Left ventricle myocardium inferior (tissue), 1 donor: ENCODE measurements at regions not wholly inside any gene's neighbourhood (a gene's known extent, or its start where the extent isn't known, plus 50 kb on each side); places are given as distances from the start of the nearest gene placed in this dataset.

ENCODE experiments used
- DNase-seq: peaks from one replicate; pipeline ENCODE4 v3.0.0-alpha.2; 2020
- H3K27ac ChIP-seq: fragments of 200-600 bp; replicated peaks from 2 replicates; pipeline ENCODE4 v1.8.0; 2021
- H3K27me3 ChIP-seq: fragments of 200-600 bp; 2 replicates; pipeline ENCODE4 v1.8.0; 2021; ENCODE audit warnings: low read depth
- H3K36me3 ChIP-seq: fragments of 200-600 bp; 2 replicates; pipeline ENCODE4 v1.8.0; 2021
- H3K4me1 ChIP-seq: fragments of 200-600 bp; 2 replicates; pipeline ENCODE4 v1.8.0; 2021
- H3K4me3 ChIP-seq: fragments of 200-600 bp; 2 replicates; pipeline ENCODE4 v1.8.0; 2021; ENCODE audit warnings: mild to moderate bottlenecking, moderate library complexity
- H3K9me3 ChIP-seq: fragments of 200-600 bp; replicated peaks from 2 replicates; pipeline ENCODE4 v1.8.0; 2021
- CTCF ChIP-seq: fragments of 200-600 bp; IDR thresholded peaks from 2 replicates; pipeline ENCODE4 v1.8.0; 2021; ENCODE audit warnings: antibody characterized with exemption, mild to moderate bottlenecking, borderline replicate concordance
- intact Hi-C: fragments of 100-400 bp; cut with micrococcal nuclease; formaldehyde crosslinking; loops from one replicate; pipeline ENCODE4 v1.11.0; 2022
- donor health status: DM: no; HTN: yes; CAD: no; lungs with severe emphysema.

DNA sequence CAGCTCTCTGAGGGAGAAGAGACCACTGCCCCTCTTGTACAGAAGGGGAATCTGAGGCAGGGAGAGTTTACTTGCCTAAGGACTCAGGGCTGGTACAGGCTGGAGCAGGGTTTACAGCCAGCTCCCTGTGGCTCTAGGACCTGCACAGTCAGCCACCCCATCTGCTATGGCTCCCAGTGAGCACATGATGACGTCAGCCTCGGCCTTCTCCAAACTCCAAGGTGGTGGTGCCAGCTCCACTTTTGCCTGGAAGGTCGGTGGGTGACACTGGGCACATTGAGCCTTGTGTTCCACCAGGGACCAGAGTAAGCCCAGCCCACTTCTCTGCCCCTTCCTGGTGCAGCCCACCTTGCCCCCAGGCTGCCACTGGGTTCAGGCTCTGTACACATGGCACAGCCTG is 202.2 kb downstream of the ENGASE start:
- no peak overlapping the region for H3K4me3 ChIP-seq
- no peak overlapping the region for H3K27ac ChIP-seq
- intact Hi-C loops: no loop called here
- peaks cover 93% of the 10 kb centered on the region for H3K27me3 ChIP-seq
- H3K4me1 ChIP-seq: no peaks in the 10 kb centered on the region
- no peaks in the 10 kb centered on the region for H3K9me3 ChIP-seq
- DNase-seq: no peak
- no peaks in the 10 kb centered on the region for H3K36me3 ChIP-seq
- no peak for TF ChIP-seq CTCF

DNA sequence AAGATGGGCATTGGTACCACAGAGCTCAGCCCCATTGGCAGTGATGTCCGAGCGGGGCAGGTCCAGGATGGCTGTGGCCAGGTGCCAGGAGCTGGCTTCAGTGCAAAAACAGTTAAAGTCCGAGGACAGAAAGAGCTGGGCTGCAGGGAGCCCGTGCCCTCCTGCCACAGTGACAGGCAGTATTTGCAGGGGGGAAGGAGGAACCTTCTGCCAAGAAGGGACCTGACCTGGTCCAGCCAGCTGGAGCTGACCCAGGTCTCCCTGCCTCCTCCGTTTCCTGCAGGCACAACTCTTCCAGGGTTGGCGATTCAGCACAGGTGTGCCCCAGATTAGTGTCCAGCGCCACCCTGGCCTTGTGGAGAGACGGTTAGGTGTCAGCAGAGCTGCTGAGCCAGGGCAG is 199.0 kb downstream of the ENGASE start:
- DNase-seq: no peak
- Histone ChIP-seq H3K9me3 (no peaks in the 10 kb centered on the region), H3K27me3 (peaks cover 95% of the 10 kb centered on the region), H3K4me1 (no peaks in the 10 kb centered on the region), H3K27ac (no peak overlapping the region), H3K4me3 (no peak overlapping the region), H3K36me3 (no peaks in the 10 kb centered on the region)
- TF ChIP-seq CTCF: no peak
- intact Hi-C loops: no loop called here

GRCh38 chr17:79272666-79273219 is 198.1 kb downstream of the ENGASE start:
- Histone ChIP-seq H3K36me3 (no peaks in the 10 kb centered on the region), H3K9me3 (no peaks in the 10 kb centered on the region), H3K27me3 (peaks cover 95% of the 10 kb centered on the region), H3K4me3 (no peak overlapping the region), H3K27ac (no peak overlapping the region), H3K4me1 (no peaks in the 10 kb centered on the region)
- no peak for TF ChIP-seq CTCF
- intact Hi-C loops: no loop called here
- no peak for DNase-seq

DNA sequence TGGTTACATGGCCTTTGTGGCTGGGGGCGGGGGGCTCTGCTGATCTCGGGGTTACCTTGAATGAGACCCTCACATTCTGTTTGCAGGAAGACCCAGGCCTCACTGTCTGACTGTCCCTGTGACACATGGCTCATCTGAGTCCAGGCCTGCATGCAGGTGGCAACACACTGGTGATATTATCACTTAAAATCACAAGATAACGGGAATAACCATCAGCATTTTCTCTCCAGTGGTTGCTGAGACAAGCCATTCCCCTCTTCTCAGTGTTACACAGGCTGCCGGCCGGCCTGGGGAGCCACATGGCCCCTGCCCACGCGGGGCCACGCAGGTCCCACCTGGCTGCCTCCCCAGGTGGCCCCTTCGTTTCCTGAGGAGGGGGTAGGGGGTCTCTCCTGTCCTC is 197.6 kb downstream of the ENGASE start:
- no peak for TF ChIP-seq CTCF
- no peaks in the 10 kb centered on the region for H3K36me3 ChIP-seq
- no peaks in the 10 kb centered on the region for H3K9me3 ChIP-seq
- H3K27ac ChIP-seq: no peak overlapping the region
- no peaks in the 10 kb centered on the region for H3K4me1 ChIP-seq
- no peak for DNase-seq
- H3K27me3 ChIP-seq: peaks cover 95% of the 10 kb centered on the region
- intact Hi-C loops: no loop called here
- H3K4me3 ChIP-seq: no peak overlapping the region

DNA sequence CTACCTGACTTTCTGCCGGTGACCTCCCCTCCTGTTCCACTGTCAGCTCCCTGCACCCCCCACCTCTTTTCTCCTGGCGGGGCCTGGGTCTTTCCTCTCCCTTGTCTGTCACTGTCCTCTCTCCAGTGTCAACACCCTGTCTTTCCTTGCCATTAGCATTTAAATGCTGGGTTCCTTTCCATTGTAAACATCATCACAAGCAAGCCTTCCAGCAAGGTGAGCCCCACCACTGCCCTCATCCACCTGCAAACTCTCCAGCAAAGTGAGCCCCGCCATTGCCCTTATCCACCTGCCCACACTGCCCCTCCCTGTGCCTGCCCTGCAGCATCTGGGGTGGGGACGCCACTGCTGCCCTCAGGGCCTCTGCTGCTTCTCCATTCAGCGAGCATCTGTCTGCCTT is 195.0 kb downstream of the ENGASE start:
- no peak for DNase-seq
- no peaks in the 10 kb centered on the region for H3K4me1 ChIP-seq
- peaks cover 98% of the 10 kb centered on the region for H3K27me3 ChIP-seq
- H3K4me3 ChIP-seq: no peak overlapping the region
- no peak for TF ChIP-seq CTCF
- H3K27ac ChIP-seq: no peak overlapping the region
- intact Hi-C loops: no loop called here
- no peaks in the 10 kb centered on the region for H3K9me3 ChIP-seq
- H3K36me3 ChIP-seq: no peaks in the 10 kb centered on the region

GRCh38 chr17:79263191-79263590 is 188.6 kb downstream of the ENGASE start:
- Histone ChIP-seq H3K36me3 (no peaks in the 10 kb centered on the region), H3K4me3 (no peak overlapping the region), H3K9me3 (no peaks in the 10 kb centered on the region), H3K4me1 (no peaks in the 10 kb centered on the region), H3K27me3 (peaks cover 100% of the 10 kb centered on the region), H3K27ac (no peak overlapping the region)
- no peak for DNase-seq
- TF ChIP-seq CTCF: no peak
- intact Hi-C loops: no loop called here
